GM19238 (cell line): ENCODE measurements at regions not wholly inside any gene's neighbourhood (a gene's known extent, or its start where the extent isn't known, plus 50 kb on each side); places are given as distances from the start of the nearest gene placed in this dataset.
"Not testable (repeated sequence)": the region's sequence is repeated elsewhere in the genome, so short reads cannot be mapped to it uniquely, and the experiment has no call there.

Source experiments
- DNase-seq: peaks from one replicate; pipeline ENCODE4 v3.0.0; 2011; ENCODE audit warnings: low spot score; ENCODE audit not compliant: insufficient read length

DNA sequence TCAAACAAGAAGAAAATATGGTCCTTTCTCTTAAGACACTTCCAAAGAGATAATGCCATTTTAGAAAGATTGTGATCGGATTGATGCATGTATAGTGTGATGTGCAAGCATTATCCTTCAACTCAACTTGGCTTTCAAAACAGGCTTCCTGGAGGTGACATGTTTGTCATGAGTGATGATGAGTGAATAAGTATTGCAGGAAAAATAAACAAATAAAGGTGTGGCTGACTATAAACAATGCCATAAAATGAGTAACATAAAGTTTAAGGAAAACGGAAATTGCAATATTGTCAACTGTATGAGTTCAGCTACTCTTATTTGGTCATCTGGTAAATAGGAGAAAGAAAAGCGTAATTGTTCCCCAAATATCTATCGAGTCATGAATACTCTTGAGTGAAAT is 1283.7 kb downstream of the PCDH9 start:
- no peak for DNase-seq

DNA sequence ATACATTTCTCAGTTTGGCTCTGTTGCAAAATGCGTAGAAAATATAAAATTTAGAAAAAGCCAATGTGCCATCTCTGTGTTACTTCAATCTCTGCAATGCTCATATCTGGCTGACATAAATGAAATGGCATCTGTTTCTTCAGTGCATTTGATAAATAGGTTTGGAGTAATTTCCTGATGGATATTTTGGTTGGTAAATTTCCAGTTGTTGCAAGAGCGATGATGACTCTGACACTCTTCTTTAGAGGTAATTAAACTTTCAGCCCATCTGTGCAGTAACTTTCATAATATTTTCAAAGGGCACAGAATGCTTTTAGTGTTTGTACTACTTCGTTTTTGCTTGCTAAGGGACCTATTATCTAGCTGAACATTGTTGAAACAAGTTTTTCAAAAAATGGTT is 1286.4 kb downstream of the PCDH9 start:
- DNase-seq: no peak

DNA sequence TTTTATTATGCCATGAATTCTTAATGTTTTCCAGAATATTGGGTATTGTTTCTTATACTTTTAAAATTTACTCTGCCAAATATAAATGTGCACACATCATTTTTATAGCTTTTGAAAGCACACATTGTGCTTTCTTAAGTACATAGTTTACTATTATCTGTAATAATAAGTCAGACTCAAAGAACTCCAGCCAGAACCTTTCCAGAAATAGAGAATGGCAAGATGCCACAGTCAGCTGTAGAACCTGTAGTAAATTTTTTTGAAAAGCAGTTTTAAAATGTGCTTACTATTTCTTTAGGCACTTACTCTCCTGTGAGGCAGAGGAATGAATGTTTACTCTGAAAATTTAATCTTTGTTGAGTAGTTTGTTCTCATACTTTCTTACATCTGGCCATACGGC is 1287.1 kb downstream of the PCDH9 start:
- DNase-seq: no peak

DNA sequence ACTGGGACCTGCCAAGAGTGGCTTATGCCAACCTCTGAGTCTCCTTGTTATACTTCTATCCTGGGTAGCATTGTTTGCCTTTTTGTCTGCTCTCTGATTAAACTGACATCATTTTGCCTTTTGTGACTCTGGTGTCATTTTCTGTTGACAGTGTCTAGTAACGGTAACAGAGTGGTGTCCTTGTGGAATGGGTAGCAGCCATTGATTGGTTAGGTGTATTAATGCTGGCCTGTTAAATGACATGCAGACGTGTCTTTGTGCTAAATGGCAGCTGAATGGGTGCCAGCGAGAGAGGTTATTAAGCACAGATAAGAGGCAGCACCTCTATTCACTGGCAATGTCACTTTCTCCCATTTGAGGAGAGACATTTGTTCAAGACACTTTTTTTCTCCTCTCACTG is 1289.4 kb downstream of the PCDH9 start:
- DNase-seq: no peak

DNA sequence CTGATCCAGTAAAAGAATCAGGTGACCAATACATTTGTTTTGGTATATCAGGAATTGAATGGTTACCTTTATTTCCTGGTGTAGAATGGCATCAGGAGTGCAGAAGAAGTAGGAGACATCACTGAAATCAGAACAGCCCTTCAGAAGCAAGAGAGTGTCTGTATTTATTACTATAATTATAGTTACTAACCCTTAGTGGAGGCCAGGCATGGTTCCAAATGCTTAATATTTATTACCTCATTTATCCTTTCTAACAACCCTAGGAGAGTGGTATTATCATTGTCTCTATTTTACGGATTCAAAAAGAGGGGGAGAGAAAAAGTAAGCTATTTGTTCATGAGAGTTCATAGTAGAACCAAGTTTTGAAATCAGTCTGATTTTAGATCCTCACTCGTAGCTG is 1292.9 kb downstream of the PCDH9 start:
- DNase-seq: no peak

DNA sequence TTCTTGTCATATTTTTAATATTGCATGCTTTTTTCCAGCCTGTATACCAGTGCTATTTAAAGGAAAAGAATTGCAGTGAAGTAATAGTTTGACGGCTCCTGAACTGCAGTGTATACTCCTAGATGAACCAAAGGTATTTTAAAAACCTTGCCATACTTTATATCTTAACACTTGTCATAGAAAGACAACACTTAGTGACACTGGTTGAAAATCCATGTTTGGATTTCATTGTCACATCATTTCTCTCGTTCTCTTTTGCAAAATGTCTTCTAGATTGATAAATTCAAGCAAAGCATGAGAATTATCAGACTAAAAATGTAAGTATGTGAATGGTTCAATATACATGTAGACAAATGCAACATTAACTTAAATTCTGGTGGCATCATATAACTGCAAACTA is 1293.9 kb downstream of the PCDH9 start:
- DNase-seq: no peak

DNA sequence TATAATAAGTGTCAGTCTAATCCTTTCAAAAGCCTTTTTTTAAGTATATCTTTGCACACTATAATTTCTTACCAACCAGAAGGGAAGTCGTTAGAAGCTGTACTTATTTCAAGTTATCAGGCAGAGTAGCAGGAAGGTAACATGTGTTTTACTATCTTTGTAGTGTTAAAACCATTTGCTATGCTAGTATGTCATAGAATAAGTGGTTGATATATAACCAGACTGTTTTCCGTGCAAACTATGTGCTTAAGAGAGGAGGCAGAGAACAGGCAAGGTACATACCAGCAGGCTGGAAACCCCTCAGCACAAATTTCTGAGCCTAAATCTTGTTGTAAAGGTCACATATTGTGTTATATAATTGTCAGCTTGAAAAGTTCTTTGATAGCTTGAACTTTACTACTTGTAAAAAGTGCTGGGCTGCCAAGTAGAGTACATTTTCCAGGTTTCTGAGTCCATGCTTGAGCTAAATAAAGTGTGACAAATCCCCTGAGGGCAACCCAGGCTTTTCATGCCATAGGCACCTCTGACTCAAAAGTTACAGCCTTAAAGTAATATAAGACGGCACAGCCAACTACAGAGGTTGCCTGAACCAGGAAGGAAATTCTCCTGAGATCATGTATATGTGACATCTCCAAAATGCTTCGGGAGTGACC is 1297.4 kb downstream of the PCDH9 start:
- no peak for DNase-seq

DNA sequence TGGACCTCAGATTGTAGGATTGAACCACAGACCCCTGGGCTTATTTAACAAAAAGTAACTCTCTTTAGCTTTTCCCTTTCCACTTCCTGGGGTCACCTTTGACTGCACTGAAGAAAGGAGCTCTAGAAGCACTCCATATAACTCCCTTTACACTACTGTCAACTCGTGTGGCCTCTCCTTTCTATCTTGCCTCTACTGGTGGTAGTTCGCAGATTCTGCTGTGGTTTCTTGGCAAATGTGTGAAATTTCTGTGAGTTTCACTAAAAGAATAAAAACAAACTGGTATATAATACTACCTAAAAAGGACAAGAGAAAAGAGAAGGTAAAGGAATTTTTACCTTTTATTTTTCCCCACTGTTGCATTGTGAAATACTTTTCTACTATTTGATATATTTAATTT is 1298.1 kb downstream of the PCDH9 start:
- no peak for DNase-seq

DNA sequence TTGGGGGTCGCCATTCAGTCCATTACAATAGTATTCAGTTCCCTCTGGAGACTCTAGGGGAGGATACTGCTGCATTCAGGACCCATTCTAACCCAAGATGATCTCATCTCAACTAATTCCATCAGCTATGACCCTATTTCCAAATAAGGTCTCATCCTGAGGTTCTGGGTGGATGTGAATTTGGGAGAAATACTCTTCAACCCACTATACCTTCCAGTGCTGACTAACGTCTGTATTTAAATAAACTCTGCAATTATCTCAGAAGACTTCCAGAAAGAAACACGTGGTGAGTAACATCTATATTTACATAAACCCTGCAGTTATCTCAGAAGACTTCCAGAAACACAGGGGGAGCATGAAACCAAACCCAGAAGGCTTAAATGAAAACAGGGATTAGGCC is 1300.7 kb downstream of the PCDH9 start:
- no peak for DNase-seq

DNA sequence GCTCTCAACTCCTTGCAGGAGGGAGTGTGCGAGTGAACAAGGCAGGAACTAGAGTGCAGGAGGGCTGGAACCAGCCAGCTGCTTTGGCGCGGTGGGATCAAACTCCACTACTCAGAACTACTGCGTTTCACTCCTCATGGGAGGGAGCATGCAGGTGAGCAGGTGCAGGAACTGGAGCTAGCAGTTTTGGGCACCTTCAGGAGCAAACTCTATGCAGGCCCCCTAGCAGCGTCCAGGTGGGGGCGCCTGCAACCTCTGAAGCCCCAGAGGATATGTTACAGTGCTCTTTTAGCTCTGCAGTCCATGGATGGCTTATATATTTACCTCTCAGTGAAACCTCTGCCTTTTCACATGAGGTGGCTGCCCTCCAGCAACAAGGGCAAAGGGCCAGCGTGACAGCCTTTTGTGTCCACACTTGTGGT is 1303.4 kb downstream of the PCDH9 start:
- no peak for DNase-seq

DNA sequence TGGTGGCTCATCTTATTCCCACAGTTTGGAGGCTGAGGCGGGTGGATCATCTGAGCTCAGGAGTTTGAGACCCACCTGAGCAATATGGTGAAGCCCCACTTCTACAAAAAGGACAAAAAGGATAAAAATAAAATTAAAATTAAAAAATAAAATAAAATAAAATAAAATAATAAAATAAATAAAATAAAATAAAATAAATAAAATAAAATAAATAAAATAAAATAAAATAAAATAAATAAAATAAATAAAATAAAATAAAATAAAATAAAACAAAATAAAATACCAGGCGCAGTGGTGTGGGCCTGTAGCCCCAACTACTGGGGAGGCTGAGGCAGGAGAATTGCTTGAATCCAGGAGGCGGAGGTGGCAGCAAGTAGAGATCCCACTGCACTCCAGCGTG is 1307.3 kb downstream of the PCDH9 start:
- not testable (repeated sequence) for DNase-seq

DNA sequence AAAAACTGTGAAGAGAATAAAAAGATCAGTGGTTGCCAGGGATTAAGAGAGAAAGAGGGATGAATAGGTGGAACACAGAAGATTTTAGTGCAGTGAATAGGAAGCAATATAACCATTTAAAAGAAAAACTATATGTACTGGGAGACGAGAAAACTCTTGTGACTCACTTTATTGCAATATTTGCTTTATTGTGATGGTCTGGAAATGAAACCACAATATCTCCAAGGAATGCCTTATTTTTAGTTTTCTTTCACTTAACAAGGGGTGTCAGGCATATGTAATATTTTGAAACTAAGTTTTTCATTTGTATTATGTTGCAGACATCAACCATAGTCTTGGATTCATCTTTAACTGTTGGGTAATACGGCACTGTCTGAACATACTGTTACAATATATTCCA is 1308.2 kb downstream of the PCDH9 start:
- DNase-seq: no peak

DNA sequence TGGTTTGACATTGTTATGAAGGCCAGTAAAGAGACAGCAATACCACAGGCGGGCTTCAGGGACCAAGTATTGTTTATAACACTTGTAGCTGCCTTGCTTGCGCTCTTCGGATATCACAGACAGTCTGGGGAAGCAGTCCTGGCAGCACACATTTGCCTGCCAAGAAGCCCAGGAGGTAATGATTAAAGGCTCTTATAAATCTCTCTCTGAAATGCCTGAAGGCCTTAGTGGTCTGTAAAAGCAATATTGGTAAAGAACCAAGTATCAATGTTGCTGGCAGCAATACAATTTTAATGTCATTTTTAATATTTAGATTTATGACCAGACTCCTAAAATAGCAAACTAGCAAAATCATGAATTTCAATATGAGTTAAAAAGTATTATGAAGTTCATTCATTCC is 1312.4 kb downstream of the PCDH9 start:
- no peak for DNase-seq

DNA sequence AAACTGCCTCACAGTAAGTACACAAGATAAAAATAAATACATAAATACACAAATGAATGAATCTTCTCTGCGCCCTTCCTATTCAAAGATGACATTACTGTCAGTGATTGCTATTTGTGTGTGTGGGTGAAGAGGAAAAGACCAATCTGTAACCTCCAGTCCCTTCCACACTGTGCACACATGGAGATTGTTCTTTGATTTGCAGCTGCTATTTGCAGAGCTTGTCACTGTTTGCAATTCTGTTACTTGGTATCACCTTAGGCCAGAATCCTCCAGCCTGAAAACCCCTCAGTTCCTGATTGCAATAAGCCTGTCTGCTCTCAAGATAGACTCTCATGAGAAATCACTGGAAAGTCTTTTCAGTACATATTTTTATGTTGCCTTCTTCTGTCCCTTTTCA is 1314.9 kb downstream of the PCDH9 start:
- DNase-seq: no peak

DNA sequence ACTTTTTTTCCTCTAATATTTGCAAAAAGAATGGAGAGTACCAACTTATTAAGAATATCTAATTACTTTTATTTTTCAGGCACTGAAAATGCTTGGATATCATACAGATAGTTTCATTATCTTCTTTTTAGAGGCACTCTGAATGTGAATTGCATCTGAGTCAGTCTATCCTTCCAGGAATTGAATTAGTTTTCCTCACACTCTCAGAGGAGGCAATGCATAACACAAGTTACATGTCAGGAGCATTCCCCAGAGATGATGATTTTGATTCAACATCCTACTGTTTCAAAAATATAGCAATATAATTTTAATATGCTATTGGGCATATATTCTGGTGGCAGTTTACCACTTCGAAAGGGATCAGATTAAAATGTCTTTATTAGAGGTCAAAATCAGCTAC is 1315.4 kb downstream of the PCDH9 start:
- DNase-seq: no peak

DNA sequence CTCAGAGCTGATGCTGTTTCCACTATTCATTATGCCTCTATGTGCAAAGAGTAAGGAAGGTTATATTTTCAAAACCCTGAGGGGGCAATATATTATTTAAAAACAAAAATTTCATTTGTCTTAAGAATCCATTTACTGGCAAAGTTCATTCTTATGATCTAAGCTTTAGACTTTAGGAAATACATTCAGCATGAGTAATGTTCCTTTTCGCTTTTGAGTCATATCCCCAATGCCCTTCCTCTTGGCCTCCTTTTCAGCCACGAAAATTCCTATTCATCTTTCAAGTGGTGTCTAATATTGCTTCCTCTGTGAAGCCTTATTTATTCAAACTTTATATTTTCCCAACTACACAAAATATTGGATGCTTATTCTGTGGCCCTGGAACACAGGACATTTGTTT is 1317.0 kb downstream of the PCDH9 start:
- DNase-seq: no peak

DNA sequence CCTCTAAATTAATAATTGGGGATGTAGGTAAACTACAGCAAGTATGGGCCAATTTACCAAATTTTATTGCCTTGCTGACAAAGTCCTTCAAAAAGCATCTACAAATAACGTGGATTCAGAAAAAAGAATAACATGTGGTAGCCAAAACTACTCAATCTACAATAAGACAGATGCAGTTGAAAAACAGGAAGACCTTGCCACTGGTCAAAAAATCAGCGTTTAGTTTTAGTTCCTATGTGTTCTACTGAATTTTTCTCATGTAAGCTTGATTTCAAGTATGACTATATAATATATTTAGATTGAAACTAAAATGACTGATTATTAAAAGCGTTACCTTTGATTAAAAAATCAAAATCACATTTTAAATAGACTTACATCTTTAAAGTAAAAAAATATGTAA is 1317.6 kb downstream of the PCDH9 start:
- DNase-seq: no peak

DNA sequence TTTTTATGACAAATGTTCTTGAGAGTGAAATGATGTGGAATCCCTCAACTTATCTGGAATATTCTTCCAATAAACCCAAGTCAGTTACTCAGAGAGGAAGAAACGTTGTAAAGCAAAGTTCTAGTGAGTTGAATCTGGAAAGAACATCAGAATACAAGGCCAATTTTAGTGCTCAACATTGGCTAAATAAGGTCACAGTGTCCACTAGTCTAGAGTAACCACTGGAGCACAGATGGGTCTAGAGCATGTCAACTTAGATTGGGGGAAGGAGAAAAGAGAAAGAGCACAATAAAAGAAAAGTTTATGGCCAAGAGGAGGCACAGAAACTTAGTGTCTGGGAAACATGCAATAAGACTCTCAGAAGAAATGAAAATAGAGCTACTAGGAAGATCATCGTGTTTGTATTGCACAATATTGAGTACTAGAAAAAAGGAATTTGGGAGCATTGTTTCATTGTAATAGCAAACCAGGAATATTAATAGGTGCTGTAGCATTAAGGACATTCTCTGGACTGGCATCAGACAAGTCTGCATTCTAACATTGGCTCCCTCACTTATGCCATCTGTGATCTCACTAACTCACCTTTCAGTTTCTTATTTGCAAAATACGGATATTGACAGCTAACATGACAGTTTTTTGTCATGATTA is 1318.5 kb downstream of the PCDH9 start:
- no peak for DNase-seq

DNA sequence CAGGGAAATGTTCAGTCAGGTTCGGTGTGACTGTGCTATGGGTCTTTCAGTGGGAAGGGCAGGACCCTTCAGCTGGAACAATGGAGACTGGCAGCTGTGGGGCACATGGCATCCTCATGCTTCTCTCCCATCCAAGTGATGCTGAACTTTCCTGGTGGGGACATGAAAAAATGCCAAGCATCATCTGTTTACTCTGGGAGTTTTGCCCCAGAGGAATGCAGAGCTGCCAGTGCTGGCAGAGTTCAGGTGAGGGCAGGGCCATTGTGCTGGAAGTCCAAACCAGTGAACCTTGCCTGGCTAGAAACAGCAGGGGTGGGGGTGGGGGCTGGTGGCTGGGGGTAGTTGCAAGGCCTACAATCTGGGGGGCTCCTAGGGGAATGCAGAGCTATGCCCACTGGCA is 1320.6 kb downstream of the PCDH9 start:
- DNase-seq: no peak

DNA sequence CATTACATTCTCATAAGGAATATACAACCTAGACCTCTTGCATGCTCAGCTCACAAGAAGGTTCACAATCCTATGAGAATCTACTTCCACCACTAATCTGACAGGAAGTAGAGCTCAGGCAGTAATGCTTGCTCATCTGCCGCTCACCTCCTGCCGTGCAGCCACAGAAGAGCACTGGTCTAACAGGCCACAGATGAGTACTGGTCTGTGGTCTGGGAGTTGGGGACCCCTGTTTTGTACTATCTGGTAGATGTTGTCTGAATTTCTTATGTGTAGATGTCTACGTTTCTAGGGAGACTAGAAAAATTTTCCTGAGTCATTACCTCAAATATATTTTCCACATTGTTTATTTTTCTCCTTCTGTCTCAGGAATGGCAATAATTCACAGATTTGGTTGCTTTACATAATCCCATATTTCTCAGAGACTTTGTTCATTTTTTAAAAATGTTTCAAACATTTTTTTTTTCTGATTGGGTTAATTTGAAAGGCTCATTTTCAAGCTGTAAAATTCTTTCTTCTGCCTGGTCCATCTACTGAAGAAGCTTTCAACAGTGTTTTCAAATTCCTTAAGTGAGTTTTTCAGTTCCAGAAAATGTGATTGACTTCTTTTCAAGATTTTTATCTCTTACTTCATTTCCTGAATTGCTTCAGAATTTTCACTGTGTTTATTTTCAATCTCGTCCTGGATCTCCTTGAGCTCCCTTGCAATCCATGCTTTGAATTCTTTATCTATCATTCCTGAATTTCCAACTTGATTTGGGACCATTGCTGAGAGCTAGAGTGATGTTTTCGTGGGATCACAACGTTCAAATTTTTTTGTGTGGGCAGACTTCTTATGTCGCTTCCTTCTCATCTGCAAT is 1322.2 kb downstream of the PCDH9 start:
- no peak for DNase-seq

DNA sequence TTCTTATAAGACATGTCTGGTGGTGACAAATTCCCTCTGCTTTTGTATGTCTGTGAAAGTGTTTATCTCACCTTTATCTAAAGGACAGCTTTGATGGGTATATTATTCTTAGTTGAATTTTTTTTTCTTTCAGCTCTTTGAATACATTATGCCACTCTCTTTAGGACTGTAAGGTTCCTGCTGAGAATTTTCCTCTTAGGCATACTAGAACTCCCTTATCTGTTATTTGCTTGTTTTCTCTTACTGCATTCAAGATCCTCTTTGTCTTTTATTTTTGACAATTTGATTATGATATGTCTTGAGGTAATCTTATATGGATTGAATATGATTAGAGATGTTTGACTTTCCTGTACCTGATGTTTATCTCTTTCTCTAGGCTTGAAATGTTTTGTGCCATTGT is 1328.4 kb downstream of the PCDH9 start:
- DNase-seq: no peak

DNA sequence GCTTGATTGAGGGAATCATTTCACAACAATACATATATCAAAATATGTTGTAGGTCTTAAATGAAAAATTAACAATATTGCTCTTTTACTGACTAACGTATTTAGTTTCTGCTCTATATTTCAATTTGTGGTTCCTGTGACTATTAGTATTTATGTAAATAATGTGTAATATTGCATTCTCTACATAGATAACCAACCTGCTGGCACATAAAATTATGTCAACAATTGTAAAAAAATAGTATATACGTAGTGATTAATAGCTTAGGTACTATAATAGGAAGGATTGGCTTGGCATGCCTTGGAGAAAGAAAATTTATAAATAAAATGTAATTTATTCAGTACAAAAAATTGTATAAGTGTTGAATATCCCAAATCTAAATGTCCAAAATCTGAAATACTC is 1336.1 kb downstream of the PCDH9 start:
- no peak for DNase-seq

DNA sequence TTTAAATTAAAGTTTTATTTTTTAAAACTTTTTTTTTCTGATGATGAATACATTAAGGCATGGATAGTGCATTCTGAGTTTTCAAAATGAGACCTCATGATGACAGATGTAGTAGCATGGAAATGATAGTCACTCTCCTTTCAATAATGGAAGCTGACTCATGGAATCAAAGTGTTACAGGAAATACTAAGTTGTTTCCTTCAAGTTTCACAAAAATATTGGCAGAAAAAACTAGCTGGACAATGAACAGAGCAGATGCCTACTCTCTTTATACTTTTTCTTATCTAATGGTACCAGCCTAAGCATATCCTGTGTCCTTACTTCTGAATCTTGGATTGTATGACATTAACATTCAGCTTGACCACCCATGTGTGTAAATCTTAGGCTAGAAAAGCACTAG is 1337.3 kb downstream of the PCDH9 start:
- no peak for DNase-seq
